ENCODE measurements at regions not wholly inside any gene's neighbourhood (a gene's known extent, or its start where the extent isn't known, plus 50 kb on each side); places are given as distances from the start of the nearest gene placed in this dataset.

GRCh38 chr4:128544272-128544671 lies 256.7 kb upstream of the PGRMC2 start:
- TF ChIP-seq CTCF (conservative IDR thresholded peaks at IDR 0.05; ENCODE audit: low read depth, low read length) (no peak), MAFK (IDR thresholded peaks at IDR 0.05; ENCODE audit: low read depth, low read length) (no peak), POLR2A (IDR thresholded peaks at IDR 0.05; ENCODE audit: low read depth, low read length) (no peak), RFX5 (IDR thresholded peaks at IDR 0.05; ENCODE audit: low read depth, low read length) (no peak)

Data from IMR-90 (cell line).